DMS53 treated with DMSO at 0.1 percent for 48 hours (cell line): ENCODE measurements at regions not wholly inside any gene's neighbourhood (a gene's known extent, or its start where the extent isn't known, plus 50 kb on each side); places are given as distances from the start of the nearest gene placed in this dataset.
A peak's percentile ranks its signal among the peaks of the same experiment; 100 is the strongest.
"Not testable (repeated sequence)": the region's sequence is repeated elsewhere in the genome, so short reads cannot be mapped to it uniquely, and the experiment has no call there.

Experiments used
- DNase-seq: peaks from one replicate; lab custom pipeline; 2025; ENCODE audit not compliant: unreplicated experiment; lab: John Stamatoyannopoulos, UW

GRCh38 chr12:27133022-27133590, 50.7 kb upstream of the C12orf71 start:
- DNase-seq: no peak

GRCh38 chr12:27140478-27140969, 58.1 kb upstream of the C12orf71 start:
- DNase-seq: no peak

DNA sequence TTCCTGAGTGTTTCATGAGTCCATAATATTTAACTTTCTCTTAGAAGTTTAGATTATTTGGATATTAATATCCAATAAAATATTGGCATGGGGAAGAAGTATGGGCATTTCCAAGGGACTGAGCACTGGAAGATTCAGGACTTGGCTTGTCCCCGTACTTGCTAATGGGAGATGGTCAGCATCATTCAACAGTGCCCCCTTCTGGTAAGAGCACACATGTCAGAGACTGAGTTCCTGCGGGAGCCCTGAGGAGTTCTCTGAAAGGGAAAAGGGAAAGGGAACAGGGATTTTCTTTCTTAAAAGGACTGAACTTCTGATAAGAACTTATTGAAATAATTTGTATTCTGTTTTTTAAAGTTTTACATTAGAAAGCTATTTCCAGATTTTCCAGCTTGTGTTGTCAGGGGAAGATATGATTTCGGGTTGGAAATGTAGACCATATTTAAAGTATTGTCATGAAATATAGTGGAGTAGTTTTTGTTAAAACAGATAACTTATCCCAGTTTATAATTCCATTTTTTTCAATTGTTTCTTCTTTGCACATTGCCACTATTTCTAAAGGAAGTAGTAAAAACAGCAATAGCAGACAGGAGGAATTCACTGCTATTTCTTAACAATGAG, 59.8 kb upstream of the C12orf71 start:
- peak; percentile 85 for DNase-seq

DNA sequence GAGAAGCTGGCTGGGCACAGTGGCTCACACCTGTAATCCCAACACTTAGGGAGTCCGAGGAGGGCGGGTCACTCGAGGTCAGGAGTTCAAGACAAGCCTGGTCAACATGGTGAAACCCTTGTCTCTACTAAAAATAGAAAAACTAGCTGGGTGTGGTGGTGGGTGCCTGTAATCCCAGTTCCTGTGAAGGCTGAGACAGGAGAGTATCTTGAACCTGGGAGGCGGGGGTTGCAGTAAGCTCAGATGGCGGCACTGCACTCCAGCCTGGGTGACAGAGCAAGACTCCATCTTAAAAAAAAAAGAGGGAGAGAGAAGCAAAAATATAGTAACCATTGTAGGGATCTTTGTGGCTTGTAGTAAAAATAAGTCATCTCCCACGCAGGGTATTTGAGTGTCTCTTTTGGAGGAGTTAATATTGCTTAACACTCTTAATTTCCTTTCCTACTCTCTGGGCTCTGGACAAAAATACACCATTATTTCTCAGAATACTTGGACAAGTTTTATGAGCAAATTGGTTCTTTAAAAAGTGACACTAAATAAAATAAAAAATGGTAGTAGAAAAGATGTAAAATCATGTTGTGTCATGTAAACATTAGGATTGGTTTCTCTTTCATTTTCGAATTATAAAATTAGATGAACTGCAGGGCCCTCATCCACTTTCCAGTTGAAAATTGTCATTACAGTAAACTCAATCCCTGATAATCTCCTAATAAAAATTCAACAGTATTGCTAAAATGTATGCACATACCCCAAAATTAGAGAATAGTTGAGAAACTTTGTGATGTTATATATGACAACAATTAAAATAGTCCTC, 61.1 kb upstream of the C12orf71 start:
- DNase-seq: no peak

- not testable (repeated sequence) for DNase-seq
Observed at GRCh38 chr12:27145725-27146124, 63.3 kb upstream of the C12orf71 start.

GRCh38 chr12:27148373-27148772, 66.0 kb upstream of the C12orf71 start:
- DNase-seq: no peak

- DNase-seq: no peak
Observed at GRCh38 chr12:27148791-27149190, 66.4 kb upstream of the C12orf71 start.

DNA sequence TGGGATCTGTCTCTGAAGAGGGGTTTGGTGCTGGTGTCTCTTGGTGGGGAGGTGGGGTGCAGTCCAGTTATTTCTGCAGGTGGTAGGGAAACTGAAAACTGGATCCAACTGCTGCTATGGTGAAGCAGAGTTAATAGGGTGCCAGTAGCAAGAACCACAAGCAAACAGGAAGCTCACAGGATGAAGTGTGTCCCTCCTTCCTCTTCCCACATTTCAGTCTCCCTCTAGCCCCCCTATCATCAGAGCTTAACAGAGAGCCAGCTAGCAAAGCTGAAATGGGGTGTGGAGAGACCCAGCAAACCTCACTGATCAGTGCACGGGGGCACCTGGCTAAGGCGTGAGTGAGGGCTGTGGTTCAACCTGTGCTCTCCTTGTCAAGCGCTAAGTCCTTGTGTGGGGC, 69.1 kb upstream of the C12orf71 start:
- no peak for DNase-seq

DNA sequence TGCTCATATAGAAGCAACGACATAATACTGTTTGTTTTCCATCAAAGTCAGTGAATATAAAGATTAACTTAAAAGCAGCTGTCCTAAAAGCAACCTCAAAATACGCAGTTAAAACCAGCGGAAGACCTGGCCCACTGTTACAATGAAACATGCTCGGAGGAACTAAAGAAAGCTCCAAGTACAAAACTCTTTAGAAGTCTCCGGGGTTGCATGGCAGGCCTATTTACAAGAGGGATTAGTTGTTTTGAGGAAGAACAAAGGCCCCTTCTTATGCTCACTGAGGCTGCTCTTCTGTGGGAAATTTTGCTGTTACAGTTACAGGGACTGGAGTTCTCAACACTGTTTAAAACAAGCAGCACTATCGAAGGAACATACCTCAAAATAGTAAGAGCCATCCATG, 75.9 kb upstream of the C12orf71 start:
- no peak for DNase-seq

DNA sequence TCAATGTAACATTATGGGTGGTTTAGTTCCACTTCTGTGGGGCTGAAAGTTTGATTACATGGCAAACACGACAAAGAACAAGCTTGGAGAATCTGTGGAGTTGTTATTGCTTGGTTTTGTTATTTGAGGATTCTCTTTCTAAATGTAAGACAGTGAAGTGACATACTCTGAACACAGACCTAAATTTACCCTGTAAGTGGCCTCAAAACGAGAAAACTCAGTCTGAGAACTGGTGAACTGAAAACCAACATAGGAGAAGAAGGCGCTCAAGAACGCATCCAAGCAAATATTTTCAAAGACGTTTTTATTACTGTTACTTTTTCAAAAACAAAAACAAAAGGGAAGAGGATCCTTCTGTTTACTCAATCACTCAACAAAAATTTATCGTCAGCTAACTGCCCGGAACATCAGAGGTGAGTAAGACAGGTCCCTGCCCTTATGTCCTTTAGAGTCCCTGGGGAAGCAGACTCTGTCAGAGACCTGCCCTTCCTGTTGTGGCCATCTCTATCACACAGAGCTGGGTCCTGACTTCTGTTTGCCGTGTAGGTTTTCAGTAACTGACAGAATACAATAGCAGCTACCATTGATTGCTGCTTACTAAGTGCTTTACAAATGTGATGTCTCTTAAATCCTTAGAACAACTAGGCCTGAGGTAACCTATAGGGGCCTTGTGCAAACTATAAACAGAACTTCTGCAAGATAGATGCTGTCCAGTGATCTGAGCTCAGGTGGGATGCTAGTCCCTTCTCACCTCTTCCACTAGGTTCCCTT, 79.3 kb upstream of the C12orf71 start:
- peak; percentile 43 for DNase-seq

DNA sequence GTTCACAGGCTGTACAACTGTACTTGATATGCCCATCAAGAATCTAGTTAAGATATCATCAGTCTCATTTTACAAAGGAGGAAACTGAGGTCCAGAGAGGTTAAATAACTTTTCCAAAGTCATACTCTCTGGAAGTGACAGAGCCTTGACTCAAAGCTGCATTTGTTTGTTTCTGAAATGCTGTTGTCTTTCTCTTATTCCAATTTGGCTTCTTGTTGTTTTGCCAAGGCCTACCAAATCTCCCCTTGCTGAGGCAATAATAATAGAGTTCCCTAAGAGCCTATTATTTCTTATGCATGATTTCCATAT, 79.8 kb upstream of the C12orf71 start:
- no peak for DNase-seq

- DNase-seq: no peak
Observed at GRCh38 chr12:27163048-27163715, 80.8 kb upstream of the C12orf71 start.

GRCh38 chr12:27163894-27164293, 80.2 kb upstream of the STK38L start:
- DNase-seq: no peak

GRCh38 chr12:27164330-27165040, 79.6 kb upstream of the STK38L start:
- DNase-seq: no peak

DNA sequence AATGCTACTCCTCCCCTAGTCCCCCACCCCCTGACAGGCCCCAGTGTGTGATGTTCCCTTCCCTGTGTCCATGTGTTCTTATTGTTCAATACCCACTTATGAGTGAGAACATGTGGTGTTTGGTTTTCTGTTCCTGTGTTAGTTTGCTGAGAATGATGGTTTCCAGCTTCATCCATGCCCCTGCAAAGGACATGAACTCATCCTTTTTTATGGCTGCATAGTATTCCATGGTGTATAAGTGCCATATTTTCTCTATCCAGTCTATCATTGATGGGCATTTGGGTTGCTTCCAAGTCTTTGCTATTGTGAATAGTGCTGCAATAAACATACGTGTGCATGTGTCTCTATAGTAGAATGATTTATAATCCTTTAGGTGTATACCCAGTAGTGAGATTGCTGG, 78.1 kb upstream of the STK38L start:
- not testable (repeated sequence) for DNase-seq

- not testable (repeated sequence) for DNase-seq
Observed at GRCh38 chr12:27171494-27171893, 72.6 kb upstream of the STK38L start.

DNA sequence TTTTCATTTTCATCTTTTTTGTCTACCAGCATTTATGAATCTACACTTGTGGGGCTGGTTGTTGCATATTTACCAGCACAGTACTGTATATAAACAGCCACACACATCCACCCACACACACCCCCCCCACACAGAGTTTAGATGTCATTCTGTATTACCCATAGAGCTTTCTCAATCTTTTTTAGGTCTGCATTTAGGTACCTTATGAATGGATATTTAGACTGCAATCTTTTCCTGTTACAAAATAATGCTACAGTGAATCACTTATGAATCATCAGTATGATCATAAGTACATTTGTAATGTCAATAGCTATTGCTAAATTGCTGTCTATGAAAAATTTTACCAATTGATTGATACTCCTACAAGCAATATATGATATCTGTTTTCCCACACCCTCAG, 67.3 kb upstream of the STK38L start:
- DNase-seq: no peak

- DNase-seq: no peak
Observed at GRCh38 chr12:27177706-27178105, 66.4 kb upstream of the STK38L start.

DNA sequence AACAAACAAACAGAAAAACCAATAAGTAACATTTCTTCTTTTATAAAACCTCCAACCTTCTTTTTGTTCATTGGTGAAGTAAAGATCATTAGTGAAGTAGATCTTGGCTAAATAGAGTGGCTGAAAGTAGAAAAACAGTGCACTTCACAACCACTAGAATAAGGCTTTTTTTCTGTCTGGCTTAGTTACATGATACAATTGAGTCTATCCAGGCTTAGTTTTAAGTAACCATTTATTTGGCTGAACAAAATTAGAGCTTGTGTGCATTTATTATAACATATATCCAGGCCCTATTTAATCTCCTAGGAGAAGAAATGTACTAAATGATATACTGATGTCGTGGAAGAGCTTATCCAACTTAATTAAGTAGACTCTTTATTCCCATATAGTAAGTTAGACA, 65.8 kb upstream of the STK38L start:
- no peak for DNase-seq

DNA sequence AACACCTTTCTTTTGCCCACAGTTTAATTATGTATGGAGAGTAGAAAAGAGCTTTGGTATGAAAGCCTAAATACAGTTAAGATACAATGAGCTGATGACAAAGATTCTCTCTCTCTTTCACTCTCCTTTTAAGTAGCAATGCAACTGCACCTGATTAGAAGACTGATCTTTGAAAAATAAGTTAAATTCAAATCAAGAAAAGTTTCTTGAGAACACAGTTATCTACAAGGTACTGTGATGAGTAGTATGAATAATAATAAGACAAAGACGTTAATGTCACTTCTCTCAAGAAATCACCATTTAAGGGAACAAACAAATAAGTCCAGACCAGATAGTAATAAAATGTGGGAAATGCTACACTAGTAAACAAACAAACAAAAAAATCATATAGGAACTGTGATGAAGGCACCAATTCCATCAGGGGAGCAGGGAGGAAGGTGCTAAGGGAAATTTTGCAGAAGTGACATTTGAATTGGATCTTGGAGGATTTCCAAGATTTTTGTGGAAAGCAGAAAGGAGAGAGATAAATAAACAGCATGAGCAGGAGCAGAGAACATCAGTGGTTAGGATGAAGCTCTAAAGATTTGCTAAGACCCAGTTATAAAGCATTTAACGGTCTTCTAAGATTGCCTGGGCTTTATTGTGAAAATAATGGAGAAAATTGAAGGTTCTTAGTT, 65.2 kb upstream of the STK38L start:
- DNase-seq: no peak
